Glomerular visceral epithelial cell (primary cell): ENCODE measurements at regions not wholly inside any gene's neighbourhood (a gene's known extent, or its start where the extent isn't known, plus 50 kb on each side); places are given as distances from the start of the nearest gene placed in this dataset.

Experiments used
- DNase-seq: peaks from one replicate; pipeline ENCODE4 v3.0.0-alpha.2; 2016; ENCODE audit errors: extremely low spot score

GRCh38 chr12:88417531-88417930 is 162.7 kb downstream of the KITLG start:
- no peak for DNase-seq

- no peak for DNase-seq
Measured at GRCh38 chr12:88418856-88419497, 161.3 kb downstream of the KITLG start.

GRCh38 chr12:88419794-88420193 is 160.5 kb downstream of the KITLG start:
- no peak for DNase-seq

GRCh38 chr12:88420457-88420856 is 159.8 kb downstream of the KITLG start:
- DNase-seq, result peak; percentile 20

- DNase-seq, result no peak
Measured at GRCh38 chr12:88424791-88425730, 155.2 kb downstream of the KITLG start.

- no peak for DNase-seq
Measured at GRCh38 chr12:88428350-88428749, 151.9 kb downstream of the KITLG start.

GRCh38 chr12:88431246-88431645 is 149.0 kb downstream of the KITLG start:
- no peak for DNase-seq

GRCh38 chr12:88432531-88433490 is 147.5 kb downstream of the KITLG start:
- no peak for DNase-seq

- DNase-seq, result no peak
Measured at GRCh38 chr12:88433997-88434703, 146.1 kb downstream of the KITLG start.

- DNase-seq, result no peak
Measured at GRCh38 chr12:88435334-88436076, 144.8 kb downstream of the KITLG start.

GRCh38 chr12:88437226-88437625 is 143.0 kb downstream of the KITLG start:
- DNase-seq, result no peak
